Neural crest cell (in vitro differentiated cells): ENCODE measurements at regions not wholly inside any gene's neighbourhood (a gene's known extent, or its start where the extent isn't known, plus 50 kb on each side); places are given as distances from the start of the nearest gene placed in this dataset.

Experiments
- DNase-seq: peaks from one replicate; pipeline ENCODE4 v3.0.0; 2021; ENCODE audit warnings: low read depth, mixed read lengths, low spot score
- H3K27ac Mint-ChIP-seq: one replicate; pipeline ENCODE4 v1.8.0; 2021; ENCODE audit warnings: mild to moderate bottlenecking, mixed read lengths; ENCODE audit not compliant: unreplicated experiment
- H3K27me3 Mint-ChIP-seq: 2 replicates; pipeline ENCODE4 v1.8.0; 2021; ENCODE audit warnings: low read depth, mild to moderate bottlenecking, mixed read lengths
- H3K36me3 Mint-ChIP-seq: 2 replicates; pipeline ENCODE4 v1.8.0; 2021; ENCODE audit warnings: low read depth, mild to moderate bottlenecking, mixed read lengths
- H3K4me1 Mint-ChIP-seq: 2 replicates; pipeline ENCODE4 v1.8.0; 2021; ENCODE audit warnings: mixed read lengths
- H3K4me3 Mint-ChIP-seq: one replicate; pipeline ENCODE4 v1.8.0; 2021; ENCODE audit warnings: mild to moderate bottlenecking, mixed read lengths
- H3K9me3 Mint-ChIP-seq: 2 replicates; pipeline ENCODE4 v1.8.0; 2021; ENCODE audit warnings: mixed read lengths
- CTCF ChIP-seq: fragments of 200-600 bp; sonication (generic); conservative IDR thresholded peaks from 2 replicates; pipeline ENCODE4 v1.5.0; 2021; ENCODE audit warnings: antibody characterized with exemption, mild to moderate bottlenecking

GRCh38 chr12:107327651-107328182 is 234.4 kb upstream of the CRY1 start:
- no peak for DNase-seq
- TF ChIP-seq CTCF: no peak
- Mint-ChIP-seq H3K9me3 (no peaks in the 10 kb centered on the region), H3K27me3 (peaks cover 60% of the 10 kb centered on the region), H3K36me3 (no peaks in the 10 kb centered on the region), H3K4me1 (peaks cover 7% of the 10 kb centered on the region), H3K4me3 (no peak overlapping the region), H3K27ac (no peak overlapping the region)

DNA sequence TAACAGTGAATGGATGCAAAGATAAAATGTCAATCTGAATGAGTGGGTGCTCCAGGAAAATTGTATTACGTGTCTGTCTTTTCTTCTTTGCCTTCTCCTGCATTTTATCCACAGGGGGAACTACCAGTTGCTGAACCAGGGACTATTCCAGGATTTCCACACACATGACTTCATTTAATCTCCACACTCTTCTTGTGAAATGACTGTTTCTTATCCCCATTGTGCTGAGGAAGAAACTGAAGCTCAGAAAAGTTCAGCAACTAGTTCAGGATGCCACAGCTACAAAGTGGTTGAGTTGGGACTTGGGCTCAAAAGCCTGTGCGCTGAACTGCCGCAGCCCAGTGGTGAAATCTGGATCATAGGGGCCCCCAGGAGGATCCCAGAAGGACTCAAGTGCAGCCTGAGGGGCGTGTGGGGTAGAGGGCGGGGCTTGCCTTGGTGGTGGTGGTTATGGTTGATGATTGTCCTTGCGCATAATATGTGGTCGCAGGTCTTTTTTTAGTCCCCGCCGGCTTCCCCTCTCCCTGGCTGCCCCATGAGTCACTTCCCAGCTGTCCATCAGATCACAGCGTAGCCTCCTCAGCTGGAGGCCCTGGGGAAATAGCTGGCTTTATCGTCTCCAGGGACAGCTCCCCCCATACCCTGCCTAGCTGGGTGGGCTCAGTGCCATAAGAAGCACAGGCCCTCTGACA is 235.2 kb upstream of the CRY1 start:
- H3K27me3 Mint-ChIP-seq: peaks cover 55% of the 10 kb centered on the region
- no peak for TF ChIP-seq CTCF
- H3K36me3 Mint-ChIP-seq: no peaks in the 10 kb centered on the region
- H3K4me1 Mint-ChIP-seq: peaks cover 7% of the 10 kb centered on the region
- no peak overlapping the region for H3K4me3 Mint-ChIP-seq
- peaks cover 1% of the 10 kb centered on the region for H3K9me3 Mint-ChIP-seq
- H3K27ac Mint-ChIP-seq: no peak overlapping the region
- DNase-seq: no peak

DNA sequence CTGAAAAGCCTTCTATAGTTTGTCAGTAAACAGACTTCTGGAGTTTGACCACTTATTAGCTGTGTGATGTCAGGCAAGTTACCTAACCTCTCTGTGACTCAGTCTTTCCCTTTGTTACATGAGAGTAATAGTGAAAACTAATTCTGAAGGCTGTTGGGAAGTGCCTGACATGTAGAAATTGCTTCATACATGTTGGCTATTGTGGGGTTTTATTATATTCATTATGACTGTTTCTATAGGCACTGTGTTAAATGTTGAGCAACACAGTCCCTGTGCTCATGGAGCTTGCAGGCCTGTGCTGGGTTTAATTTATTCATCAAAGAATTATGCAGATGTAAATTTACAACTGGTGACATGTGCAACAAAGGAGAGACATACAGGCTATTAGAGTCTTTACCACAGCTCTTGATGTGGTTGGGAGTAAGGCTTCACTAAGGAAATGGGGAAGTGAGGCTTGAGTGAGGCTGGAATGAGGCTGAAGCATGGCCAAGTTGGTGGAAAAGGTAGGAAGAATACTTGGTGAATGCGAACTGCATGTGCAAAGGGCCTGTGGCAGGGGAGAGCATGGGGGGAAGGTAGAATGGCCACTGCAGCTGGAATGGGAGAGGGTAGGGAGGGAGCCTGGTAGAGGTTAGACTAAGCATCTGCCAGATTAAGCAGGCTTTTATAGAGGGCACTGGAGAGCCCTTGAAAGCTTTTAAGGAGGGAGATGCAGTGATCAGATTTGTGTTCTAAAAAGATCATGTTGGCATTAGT is 236.4 kb upstream of the CRY1 start:
- TF ChIP-seq CTCF: no peak
- Mint-ChIP-seq H3K36me3 (no peaks in the 10 kb centered on the region), H3K27ac (no peak overlapping the region), H3K4me1 (peaks cover 7% of the 10 kb centered on the region), H3K27me3 (peaks cover 49% of the 10 kb centered on the region), H3K4me3 (no peak overlapping the region), H3K9me3 (peaks cover 4% of the 10 kb centered on the region)
- no peak for DNase-seq

DNA sequence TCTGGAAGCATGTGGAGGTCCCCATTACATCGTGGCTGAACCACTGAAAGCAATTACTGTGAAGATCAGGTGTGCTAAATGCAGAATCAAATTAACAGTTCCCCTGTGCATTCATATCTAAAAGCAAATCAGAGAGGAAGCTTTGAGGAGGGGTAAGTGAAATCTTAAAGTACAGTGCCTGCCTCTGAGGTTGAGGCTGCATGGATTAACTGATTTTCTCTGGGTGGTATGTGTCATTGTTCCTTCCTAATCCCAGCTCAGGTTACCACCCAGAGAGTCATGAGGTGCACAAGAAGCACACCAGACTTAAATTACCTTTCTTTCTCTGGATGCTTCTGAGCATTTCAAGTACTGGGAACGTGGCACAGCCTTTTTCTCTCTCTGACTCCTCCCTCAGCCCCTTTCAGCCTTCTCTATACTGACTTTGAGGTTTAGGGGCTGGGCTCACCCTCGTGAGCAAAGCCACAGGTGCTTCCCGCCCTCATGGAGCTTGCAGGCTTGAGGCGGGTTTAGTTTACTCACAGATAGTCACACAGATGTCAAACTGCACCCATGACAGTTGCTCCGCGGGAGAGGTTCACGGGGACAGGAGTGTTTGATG is 237.6 kb upstream of the CRY1 start:
- no peak for TF ChIP-seq CTCF
- DNase-seq: no peak
- H3K36me3 Mint-ChIP-seq: no peaks in the 10 kb centered on the region
- no peak overlapping the region for H3K27ac Mint-ChIP-seq
- peaks cover 7% of the 10 kb centered on the region for H3K4me1 Mint-ChIP-seq
- H3K4me3 Mint-ChIP-seq: no peak overlapping the region
- peaks cover 45% of the 10 kb centered on the region for H3K27me3 Mint-ChIP-seq
- H3K9me3 Mint-ChIP-seq: peaks cover 4% of the 10 kb centered on the region

- H3K36me3 Mint-ChIP-seq: no peaks in the 10 kb centered on the region
- TF ChIP-seq CTCF: no peak
- no peak overlapping the region for H3K27ac Mint-ChIP-seq
- H3K4me3 Mint-ChIP-seq: no peak overlapping the region
- peaks cover 7% of the 10 kb centered on the region for H3K4me1 Mint-ChIP-seq
- peaks cover 40% of the 10 kb centered on the region for H3K27me3 Mint-ChIP-seq
- no peak for DNase-seq
- peaks cover 4% of the 10 kb centered on the region for H3K9me3 Mint-ChIP-seq
Observed at GRCh38 chr12:107331471-107331870, 238.1 kb upstream of the CRY1 start.
